Esophagus squamous epithelium (tissue), 4 donors: ENCODE measurements at regions not wholly inside any gene's neighbourhood (a gene's known extent, or its start where the extent isn't known, plus 50 kb on each side); places are given as distances from the start of the nearest gene placed in this dataset.

ENCODE experiments used
- CTCF ChIP-seq, 6 experiments: fragments of 450-650 bp in 4 of 6; fragments of 200-600 bp in 2 of 6; sonication (generic) in 2 of 6; IDR thresholded peaks; one replicate each; pipeline ENCODE4 v1.5.1; 2016 to 2019; ENCODE audit warnings: antibody characterized with exemption in 6 of 6, mild to moderate bottlenecking in 4 of 6, moderate library complexity in 4 of 6
- POLR2A ChIP-seq, 4 donors: fragments of 450-650 bp; IDR thresholded peaks; one replicate each; pipeline ENCODE4 v1.6.1; 2017; ENCODE audit warnings: antibody characterized with exemption in 4 of 4, mild to moderate bottlenecking in 4 of 4, moderate library complexity in 3 of 4

- TF ChIP-seq CTCF (IDR thresholded peaks at IDR 0.05) (no peak), POLR2A (IDR thresholded peaks at IDR 0.05) (no peak)
These were observed 93.5 kb upstream of the PODXL start for GRCh38 chr7:131649879-131650278.
